ENCODE measurements at regions not wholly inside any gene's neighbourhood (a gene's known extent, or its start where the extent isn't known, plus 50 kb on each side); places are given as distances from the start of the nearest gene placed in this dataset.

DNA sequence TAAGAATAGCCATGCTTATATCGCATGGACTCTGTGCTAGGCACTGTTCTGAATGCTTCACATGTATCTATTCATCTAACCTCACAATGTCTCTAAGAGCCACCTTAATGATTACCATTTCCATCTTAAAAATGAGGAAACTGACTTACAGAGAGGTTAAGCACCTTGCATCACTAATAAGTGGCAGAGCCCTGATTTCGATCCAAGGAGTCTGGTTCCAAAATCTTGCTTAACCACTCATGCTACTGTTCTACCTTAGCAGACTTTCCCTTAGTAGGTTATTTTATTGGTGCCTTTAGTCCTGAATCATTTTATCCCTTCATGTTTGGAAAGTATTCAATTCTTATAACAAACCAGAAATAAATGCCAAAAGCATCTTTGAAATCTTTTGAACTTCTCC is 89.2 kb upstream of the DCBLD2 start:
- no peak for TF ChIP-seq POLR2A (IDR thresholded peaks at IDR 0.05)
- TF ChIP-seq, protein P1, sequence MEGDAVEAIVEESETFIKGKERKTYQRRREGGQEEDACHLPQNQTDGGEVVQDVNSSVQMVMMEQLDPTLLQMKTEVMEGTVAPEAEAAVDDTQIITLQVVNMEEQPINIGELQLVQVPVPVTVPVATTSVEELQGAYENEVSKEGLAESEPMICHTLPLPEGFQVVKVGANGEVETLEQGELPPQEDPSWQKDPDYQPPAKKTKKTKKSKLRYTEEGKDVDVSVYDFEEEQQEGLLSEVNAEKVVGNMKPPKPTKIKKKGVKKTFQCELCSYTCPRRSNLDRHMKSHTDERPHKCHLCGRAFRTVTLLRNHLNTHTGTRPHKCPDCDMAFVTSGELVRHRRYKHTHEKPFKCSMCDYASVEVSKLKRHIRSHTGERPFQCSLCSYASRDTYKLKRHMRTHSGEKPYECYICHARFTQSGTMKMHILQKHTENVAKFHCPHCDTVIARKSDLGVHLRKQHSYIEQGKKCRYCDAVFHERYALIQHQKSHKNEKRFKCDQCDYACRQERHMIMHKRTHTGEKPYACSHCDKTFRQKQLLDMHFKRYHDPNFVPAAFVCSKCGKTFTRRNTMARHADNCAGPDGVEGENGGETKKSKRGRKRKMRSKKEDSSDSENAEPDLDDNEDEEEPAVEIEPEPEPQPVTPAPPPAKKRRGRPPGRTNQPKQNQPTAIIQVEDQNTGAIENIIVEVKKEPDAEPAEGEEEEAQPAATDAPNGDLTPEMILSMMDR (IDR thresholded peaks at IDR 0.05): no peak
